ENCODE measurements at regions not wholly inside any gene's neighbourhood (a gene's known extent, or its start where the extent isn't known, plus 50 kb on each side); places are given as distances from the start of the nearest gene placed in this dataset.

GRCh38 chr13:74461011-74461410 lies 326.8 kb upstream of the KLF12 start:
- Histone ChIP-seq H3K27ac (no peak overlapping the region), H3K4me3 (no peak overlapping the region), H3K4me1 (replicated peaks) (no peaks in the 10 kb centered on the region), H3K36me3 (no peaks in the 10 kb centered on the region), H3K27me3 (replicated peaks; ENCODE audit: insufficient read depth) (no peaks in the 10 kb centered on the region), H3K9me3 (no peaks in the 10 kb centered on the region)
- intact Hi-C loops (cut with DNase I) = no loop called here
- no peak for DNase-seq (ENCODE audit: low spot score)
- TF ChIP-seq CTCF (IDR thresholded peaks at IDR 0.05) = no peak
- TF ChIP-seq POLR2A (IDR thresholded peaks at IDR 0.05) = no peak
- no peak for TF ChIP-seq POLR2AphosphoS5 (IDR thresholded peaks at IDR 0.05)
- 89% methylated on average over 2 of the region's 2 CpGs for WGBS

DNA sequence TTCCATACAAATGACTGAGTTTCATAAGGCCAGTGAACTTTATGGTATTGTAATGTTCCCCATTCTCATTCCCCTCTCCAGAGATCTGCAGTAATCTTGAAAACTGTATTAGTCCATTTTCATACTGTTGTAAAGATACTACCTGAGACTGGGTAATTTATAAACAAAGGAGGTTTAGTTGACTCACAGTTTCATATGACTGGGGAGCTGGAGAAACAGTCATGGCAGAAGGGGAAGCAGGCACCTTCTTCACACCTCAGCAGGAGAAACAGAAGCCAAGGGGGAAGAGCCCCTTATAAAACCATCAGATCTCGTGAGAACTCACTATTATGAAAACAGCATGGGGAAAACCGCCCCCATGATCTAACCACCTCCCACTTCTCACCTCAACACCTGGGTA lies 318.7 kb upstream of the KLF12 start:
- Histone ChIP-seq H3K4me3 (no peak overlapping the region), H3K36me3 (no peaks in the 10 kb centered on the region), H3K27me3 (replicated peaks; ENCODE audit: insufficient read depth) (no peaks in the 10 kb centered on the region), H3K9me3 (no peaks in the 10 kb centered on the region), H3K27ac (no peak overlapping the region), H3K4me1 (replicated peaks) (no peaks in the 10 kb centered on the region)
- TF ChIP-seq POLR2AphosphoS5 (IDR thresholded peaks at IDR 0.05) (no peak), POLR2A (IDR thresholded peaks at IDR 0.05) (no peak), CTCF (IDR thresholded peaks at IDR 0.05) (no peak)
- intact Hi-C loops (cut with DNase I) = no loop called here
- 82% methylated on average over 2 of the region's 2 CpGs for WGBS
- DNase-seq (ENCODE audit: low spot score) = no peak

GRCh38 chr13:74452176-74452575 lies 318.0 kb upstream of the KLF12 start:
- no peaks in the 10 kb centered on the region for H3K36me3 ChIP-seq

GRCh38 chr13:74450964-74451363 lies 316.8 kb upstream of the KLF12 start:
- WGBS = 68% methylated on average over 3 of the region's 3 CpGs
- Histone ChIP-seq H3K4me1 (replicated peaks) (no peaks in the 10 kb centered on the region), H3K9me3 (no peaks in the 10 kb centered on the region), H3K36me3 (no peaks in the 10 kb centered on the region), H3K4me3 (no peak overlapping the region), H3K27me3 (replicated peaks; ENCODE audit: insufficient read depth) (no peaks in the 10 kb centered on the region), H3K27ac (no peak overlapping the region)
- TF ChIP-seq POLR2AphosphoS5 (IDR thresholded peaks at IDR 0.05) = no peak
- TF ChIP-seq CTCF (IDR thresholded peaks at IDR 0.05) = no peak
- no peak for TF ChIP-seq POLR2A (IDR thresholded peaks at IDR 0.05)
- DNase-seq (ENCODE audit: low spot score) = no peak
- intact Hi-C loops (cut with DNase I) = no loop called here

More at GRCh38 chr13:74452176-74452575, 318.0 kb upstream of the KLF12 start:
- 76% methylated on average over 2 of the region's 2 CpGs for WGBS
- H3K4me3 ChIP-seq = no peak overlapping the region
- TF ChIP-seq POLR2AphosphoS5 (IDR thresholded peaks at IDR 0.05) = no peak
- TF ChIP-seq POLR2A (IDR thresholded peaks at IDR 0.05) = no peak
- no peak for TF ChIP-seq CTCF (IDR thresholded peaks at IDR 0.05)
- intact Hi-C loops (cut with DNase I) = no loop called here
- H3K27ac ChIP-seq = no peak overlapping the region
- no peaks in the 10 kb centered on the region for H3K27me3 ChIP-seq (replicated peaks; ENCODE audit: insufficient read depth)
- H3K4me1 ChIP-seq (replicated peaks) = no peaks in the 10 kb centered on the region
- no peaks in the 10 kb centered on the region for H3K9me3 ChIP-seq
- DNase-seq (ENCODE audit: low spot score) = no peak

DNA sequence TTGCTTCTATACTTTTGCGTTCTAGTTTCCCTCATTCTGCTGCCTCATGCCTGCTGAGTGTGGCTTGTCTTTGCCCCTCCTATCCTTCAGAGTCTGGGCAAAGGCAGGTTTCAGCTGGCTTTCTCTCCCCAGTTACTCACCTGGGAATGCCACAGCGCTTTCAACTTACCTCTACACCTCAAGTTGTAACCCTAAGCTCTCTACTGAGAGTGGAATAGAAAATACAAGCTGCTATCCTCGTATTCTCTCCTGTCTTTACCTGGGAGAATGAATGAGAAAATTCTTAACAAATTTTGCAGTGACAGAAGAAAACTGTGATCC lies 316.3 kb upstream of the KLF12 start:
- WGBS = 62% methylated on average over 3 of the region's 3 CpGs
- H3K9me3 ChIP-seq = no peaks in the 10 kb centered on the region
- no peaks in the 10 kb centered on the region for H3K27me3 ChIP-seq (replicated peaks; ENCODE audit: insufficient read depth)
- DNase-seq (ENCODE audit: low spot score) = no peak
- no peaks in the 10 kb centered on the region for H3K4me1 ChIP-seq (replicated peaks)
- TF ChIP-seq CTCF (IDR thresholded peaks at IDR 0.05) = no peak
- no peak overlapping the region for H3K27ac ChIP-seq
- intact Hi-C loops (cut with DNase I) = no loop called here
- H3K4me3 ChIP-seq = no peak overlapping the region
- H3K36me3 ChIP-seq = no peaks in the 10 kb centered on the region
